HG03097 (cell line): ENCODE measurements at regions not wholly inside any gene's neighbourhood (a gene's known extent, or its start where the extent isn't known, plus 50 kb on each side); places are given as distances from the start of the nearest gene placed in this dataset.

ENCODE experiments used
- ATAC-seq: cut with Tn5 transposase; IDR thresholded peaks from one replicate; pipeline ENCODE4 v1.9.1; 2021; ENCODE audit not compliant: unreplicated experiment, low FRiP score

GRCh38 chr2:8266563-8266962 is 415.3 kb upstream of the ID2 start:
- ATAC-seq: no peak

GRCh38 chr2:8267048-8267447 is 414.8 kb upstream of the ID2 start:
- no peak for ATAC-seq

GRCh38 chr2:8267721-8268120 is 414.1 kb upstream of the ID2 start:
- no peak for ATAC-seq

GRCh38 chr2:8268172-8268783 is 413.6 kb upstream of the ID2 start:
- no peak for ATAC-seq

GRCh38 chr2:8270699-8271098 is 411.2 kb upstream of the ID2 start:
- ATAC-seq: no peak

GRCh38 chr2:8271461-8271860 is 410.4 kb upstream of the ID2 start:
- ATAC-seq: no peak

GRCh38 chr2:8276026-8276425 is 405.8 kb upstream of the ID2 start:
- no peak for ATAC-seq

GRCh38 chr2:8277921-8278571 is 403.8 kb upstream of the ID2 start:
- ATAC-seq: peak; percentile 67

- no peak for ATAC-seq
Measured at GRCh38 chr2:8278709-8279354, 403.0 kb upstream of the ID2 start.

- ATAC-seq: no peak
Measured at GRCh38 chr2:8279506-8279905, 402.4 kb upstream of the ID2 start.

GRCh38 chr2:8281234-8281633 is 400.6 kb upstream of the ID2 start:
- no peak for ATAC-seq

- no peak for ATAC-seq
Measured at GRCh38 chr2:8281950-8282857, 399.7 kb upstream of the ID2 start.

- no peak for ATAC-seq
Measured at GRCh38 chr2:8282858-8283252, 399.0 kb upstream of the ID2 start.

- no peak for ATAC-seq
Measured at GRCh38 chr2:8285081-8285480, 396.8 kb upstream of the ID2 start.

- ATAC-seq: no peak
Measured at GRCh38 chr2:8285898-8286297, 396.0 kb upstream of the ID2 start.

GRCh38 chr2:8288206-8288605 is 393.6 kb upstream of the ID2 start:
- no peak for ATAC-seq

GRCh38 chr2:8289111-8289510 is 392.7 kb upstream of the ID2 start:
- no peak for ATAC-seq

- no peak for ATAC-seq
Measured at GRCh38 chr2:8290771-8291352, 391.0 kb upstream of the ID2 start.

- no peak for ATAC-seq
Measured at GRCh38 chr2:8296306-8296705, 385.6 kb upstream of the ID2 start.

GRCh38 chr2:8297376-8298231 is 384.3 kb upstream of the ID2 start:
- no peak for ATAC-seq
